HEK293 (cell line): ENCODE measurements at regions not wholly inside any gene's neighbourhood (a gene's known extent, or its start where the extent isn't known, plus 50 kb on each side); places are given as distances from the start of the nearest gene placed in this dataset.

ENCODE experiments used
- KLF17 ChIP-seq: fragments of 450-650 bp; formaldehyde crosslinking; IDR thresholded peaks from 2 replicates; pipeline ENCODE4 v1.5.1; 2016; ENCODE audit warnings: missing biosample characterization, missing genetic modification characterization
- MEIS1 ChIP-seq: sonication (generic); formaldehyde crosslinking; IDR thresholded peaks from 2 replicates; pipeline ENCODE4 v1.8.1; 2022; ENCODE audit warnings: missing genetic modification reagents, mild to moderate bottlenecking, borderline replicate concordance
- MYNN ChIP-seq: fragments of 450-650 bp; formaldehyde crosslinking; IDR thresholded peaks from 2 replicates; pipeline ENCODE4 v1.5.1; 2016; ENCODE audit warnings: missing biosample characterization, missing genetic modification characterization, borderline replicate concordance
- PRDM10 ChIP-seq: fragments of 450-650 bp; formaldehyde crosslinking; IDR thresholded peaks from 2 replicates; pipeline ENCODE4 v1.5.1; 2016; ENCODE audit warnings: missing biosample characterization, missing genetic modification characterization
- RBAK ChIP-seq: fragments of 450-650 bp; formaldehyde crosslinking; IDR thresholded peaks from 2 replicates; pipeline ENCODE4 v1.5.1; 2016; ENCODE audit warnings: missing biosample characterization, missing genetic modification characterization
- REPIN1 ChIP-seq: fragments of 450-650 bp; formaldehyde crosslinking; IDR thresholded peaks from 2 replicates; pipeline ENCODE4 v1.5.1; 2017; ENCODE audit warnings: missing biosample characterization, missing genetic modification characterization, low read depth
- ZBTB7A ChIP-seq: fragments of 450-650 bp; formaldehyde crosslinking; IDR thresholded peaks from 2 replicates; pipeline ENCODE4 v1.5.1; 2016; ENCODE audit warnings: low read depth, missing biosample characterization, missing genetic modification characterization
- ZNF10 ChIP-seq: fragments of 450-650 bp; formaldehyde crosslinking; IDR thresholded peaks from 2 replicates; pipeline ENCODE4 v1.5.1; 2017; ENCODE audit warnings: missing biosample characterization, missing genetic modification characterization
- ZNF239 ChIP-seq: fragments of 450-650 bp; formaldehyde crosslinking; IDR thresholded peaks from 2 replicates; pipeline ENCODE4 v1.5.1; 2016; ENCODE audit warnings: missing biosample characterization, missing genetic modification characterization
- ZNF280C ChIP-seq: fragments of 450-650 bp; formaldehyde crosslinking; IDR thresholded peaks from 2 replicates; pipeline ENCODE4 v1.5.1; 2016; ENCODE audit warnings: missing biosample characterization, missing genetic modification characterization
- ZNF473 ChIP-seq: fragments of 450-650 bp; formaldehyde crosslinking; IDR thresholded peaks from 2 replicates; pipeline ENCODE4 v1.5.1; 2017; ENCODE audit warnings: missing biosample characterization, missing genetic modification characterization
- ZNF670 ChIP-seq: fragments of 450-650 bp; formaldehyde crosslinking; IDR thresholded peaks from 2 replicates; pipeline ENCODE4 v1.5.1; 2016; ENCODE audit warnings: missing biosample characterization, missing genetic modification characterization, low read depth
- ZNF792 ChIP-seq: fragments of 450-650 bp; formaldehyde crosslinking; IDR thresholded peaks from 2 replicates; pipeline ENCODE4 v1.5.1; 2016; ENCODE audit warnings: missing biosample characterization, missing genetic modification characterization
- TF ChIP-seq, protein P1 (sequence below): fragments of 450-650 bp; formaldehyde crosslinking; IDR thresholded peaks from 2 replicates; pipeline ENCODE4 v1.5.1; 2016; ENCODE audit warnings: missing biosample characterization, missing genetic modification characterization

DNA sequence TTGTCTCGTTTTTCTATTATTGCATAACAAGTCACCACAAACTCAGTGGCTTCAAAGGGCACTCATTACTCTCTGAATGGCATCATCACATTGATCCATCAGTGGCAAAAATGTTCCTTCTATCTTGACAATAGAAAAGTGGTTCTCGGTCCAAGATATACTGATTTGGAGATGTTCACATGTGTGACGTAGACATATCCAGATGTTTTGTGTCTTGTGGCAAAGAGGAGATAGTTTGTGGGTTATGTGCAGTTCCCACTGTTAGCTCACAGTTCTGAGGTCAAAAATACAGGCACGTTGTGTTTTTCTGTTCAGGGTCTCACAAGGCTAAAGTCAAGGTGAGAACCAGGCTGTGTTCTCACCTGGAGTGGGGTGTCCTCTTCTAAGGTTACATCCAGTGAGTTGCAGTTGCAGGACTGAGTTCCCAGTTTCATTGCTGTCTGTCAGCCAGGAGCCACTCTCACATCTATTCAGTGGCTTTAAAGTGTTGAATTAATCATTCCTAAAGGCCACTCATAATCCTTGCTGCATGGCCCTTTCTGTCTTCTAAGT, 55.3 kb downstream of the GAS1 start:
- TF ChIP-seq ZNF10 (tag by site-specific recombination) (no peak), ZNF280C (tag by site-specific recombination) (no peak), MEIS1 (CRISPR knock-in tag) (no peak), ZBTB7A (tag by site-specific recombination) (no peak), KLF17 (tag by site-specific recombination) (no peak), MYNN (no peak), REPIN1 (no peak), ZNF239 (tag by site-specific recombination) (no peak), ZNF473 (tag by site-specific recombination) (no peak), ZNF792 (tag by site-specific recombination) (no peak), RBAK (no peak), PRDM10 (tag by site-specific recombination) (no peak), ZNF670 (no peak)
- TF ChIP-seq, protein P1, sequence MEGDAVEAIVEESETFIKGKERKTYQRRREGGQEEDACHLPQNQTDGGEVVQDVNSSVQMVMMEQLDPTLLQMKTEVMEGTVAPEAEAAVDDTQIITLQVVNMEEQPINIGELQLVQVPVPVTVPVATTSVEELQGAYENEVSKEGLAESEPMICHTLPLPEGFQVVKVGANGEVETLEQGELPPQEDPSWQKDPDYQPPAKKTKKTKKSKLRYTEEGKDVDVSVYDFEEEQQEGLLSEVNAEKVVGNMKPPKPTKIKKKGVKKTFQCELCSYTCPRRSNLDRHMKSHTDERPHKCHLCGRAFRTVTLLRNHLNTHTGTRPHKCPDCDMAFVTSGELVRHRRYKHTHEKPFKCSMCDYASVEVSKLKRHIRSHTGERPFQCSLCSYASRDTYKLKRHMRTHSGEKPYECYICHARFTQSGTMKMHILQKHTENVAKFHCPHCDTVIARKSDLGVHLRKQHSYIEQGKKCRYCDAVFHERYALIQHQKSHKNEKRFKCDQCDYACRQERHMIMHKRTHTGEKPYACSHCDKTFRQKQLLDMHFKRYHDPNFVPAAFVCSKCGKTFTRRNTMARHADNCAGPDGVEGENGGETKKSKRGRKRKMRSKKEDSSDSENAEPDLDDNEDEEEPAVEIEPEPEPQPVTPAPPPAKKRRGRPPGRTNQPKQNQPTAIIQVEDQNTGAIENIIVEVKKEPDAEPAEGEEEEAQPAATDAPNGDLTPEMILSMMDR (tag by site-specific recombination): no peak
